Frontal cortex (tissue), 3 donors: ENCODE measurements at regions not wholly inside any gene's neighbourhood (a gene's known extent, or its start where the extent isn't known, plus 50 kb on each side); places are given as distances from the start of the nearest gene placed in this dataset.
A peak's percentile ranks its signal among the peaks of the same experiment; 100 is the strongest.

Experiments
- DNase-seq, 2 donors: peaks; one replicate each; pipeline ENCODE4 v3.0.0; 2012; ENCODE audit warnings: low spot score in 2 of 2
- FAIRE-seq: peaks from 2 replicates; lab custom pipeline; 2012; peaks lifted over from hg19 to GRCh38; lab: Jason Lieb, UNC
- donor health status: control.
- donor health status: control.
- donor health status: control.

DNA sequence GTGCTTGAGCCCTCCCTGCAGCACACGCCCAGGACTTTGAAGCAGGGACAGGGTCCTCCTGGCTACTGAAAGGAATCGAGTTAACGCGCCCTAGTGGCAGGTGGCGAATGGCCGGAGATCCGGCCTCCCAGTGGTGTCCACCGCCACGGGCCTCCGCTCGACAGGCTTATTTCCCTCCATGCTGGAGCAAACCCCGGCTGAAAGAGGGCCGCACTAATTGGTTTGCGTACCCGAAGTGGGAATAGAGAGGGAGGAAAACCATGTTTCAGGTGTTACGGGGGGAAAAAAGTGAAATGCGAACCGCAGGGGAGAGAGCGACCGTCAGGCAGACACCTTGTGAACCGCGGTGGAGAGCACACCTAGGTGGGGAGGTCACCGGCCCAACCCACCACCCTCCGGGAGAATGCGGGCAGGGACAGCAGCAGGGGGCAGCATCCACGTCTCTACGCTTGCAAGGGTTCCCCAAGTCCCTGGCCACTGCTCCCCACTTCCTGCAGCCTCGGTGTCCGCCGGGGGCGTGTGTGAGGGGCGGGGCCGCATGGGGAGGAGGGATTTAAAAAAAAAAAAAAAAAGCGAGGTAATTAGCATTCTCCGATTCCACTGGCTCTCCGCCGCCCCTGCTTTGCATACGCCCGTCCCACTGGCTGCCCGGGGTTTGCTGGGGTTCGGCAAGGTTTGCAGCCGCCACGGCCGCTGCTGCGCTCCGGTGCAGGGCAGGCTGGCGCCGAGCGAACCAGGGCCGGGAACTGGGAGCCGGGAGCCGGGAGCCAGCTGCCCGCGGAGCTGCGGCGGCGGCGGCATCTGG lies 224.6 kb upstream of the CRY1 start:
- no peak for FAIRE-seq
- peak; percentile 66 to 74 for DNase-seq

- DNase-seq (peak in 1 of 2 donors; percentile 16), FAIRE-seq (no peak)
Observed at GRCh38 chr12:107318556-107318805, 225.1 kb upstream of the CRY1 start.

GRCh38 chr12:107318806-107319532 lies 225.6 kb upstream of the CRY1 start:
- FAIRE-seq (no peak), DNase-seq (peak in 1 of 2 donors; percentile 19)

DNA sequence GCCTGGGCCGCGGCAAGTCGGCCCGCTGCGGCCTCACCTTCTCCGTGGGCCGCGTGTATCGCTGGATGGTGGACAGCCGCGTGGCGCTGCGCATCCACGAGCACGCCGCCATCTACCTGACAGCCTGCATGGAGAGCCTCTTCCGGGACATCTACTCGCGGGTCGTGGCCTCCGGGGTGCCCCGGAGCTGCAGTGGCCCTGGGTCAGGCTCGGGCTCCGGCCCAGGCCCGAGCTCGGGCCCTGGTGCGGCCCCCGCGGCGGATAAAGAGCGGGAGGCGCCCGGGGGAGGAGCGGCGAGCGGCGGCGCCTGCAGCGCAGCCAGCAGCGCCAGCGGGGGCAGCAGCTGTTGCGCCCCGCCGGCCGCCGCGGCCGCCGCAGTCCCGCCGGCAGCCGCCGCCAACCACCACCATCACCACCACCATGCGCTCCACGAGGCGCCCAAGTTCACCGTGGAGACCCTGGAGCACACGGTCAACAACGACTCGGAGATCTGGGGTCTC lies 226.2 kb upstream of the CRY1 start:
- peak in 1 of 2 donors; percentile 20 for DNase-seq
- FAIRE-seq, result no peak

GRCh38 chr12:107320033-107320928 lies 226.9 kb upstream of the CRY1 start:
- peak in 1 of 2 donors; percentile 23 for DNase-seq
- no peak for FAIRE-seq

- peak in 1 of 2 donors; percentile 19 for DNase-seq
- no peak for FAIRE-seq
Observed at GRCh38 chr12:107320929-107321631, 227.7 kb upstream of the CRY1 start.

DNA sequence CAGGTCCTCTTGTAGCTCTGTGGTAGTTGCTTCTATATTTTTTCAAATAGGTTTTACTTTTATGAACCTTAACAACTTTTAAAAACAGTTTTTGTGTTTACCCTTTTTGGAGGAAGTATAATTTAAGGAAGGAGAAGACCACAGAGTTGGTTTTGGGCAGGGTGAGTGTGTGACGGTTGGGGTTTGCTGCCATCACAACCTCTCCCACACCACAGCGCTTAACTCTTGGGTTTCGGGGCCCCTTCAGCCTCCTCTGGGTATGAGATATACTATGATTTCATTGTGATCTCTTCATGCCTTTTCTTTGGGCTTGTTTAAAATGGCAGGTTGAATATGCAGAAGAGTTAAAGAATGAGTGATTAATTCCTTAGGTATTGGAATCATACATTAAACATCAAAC lies 228.7 kb upstream of the CRY1 start:
- DNase-seq (no peak), FAIRE-seq (no peak)

DNA sequence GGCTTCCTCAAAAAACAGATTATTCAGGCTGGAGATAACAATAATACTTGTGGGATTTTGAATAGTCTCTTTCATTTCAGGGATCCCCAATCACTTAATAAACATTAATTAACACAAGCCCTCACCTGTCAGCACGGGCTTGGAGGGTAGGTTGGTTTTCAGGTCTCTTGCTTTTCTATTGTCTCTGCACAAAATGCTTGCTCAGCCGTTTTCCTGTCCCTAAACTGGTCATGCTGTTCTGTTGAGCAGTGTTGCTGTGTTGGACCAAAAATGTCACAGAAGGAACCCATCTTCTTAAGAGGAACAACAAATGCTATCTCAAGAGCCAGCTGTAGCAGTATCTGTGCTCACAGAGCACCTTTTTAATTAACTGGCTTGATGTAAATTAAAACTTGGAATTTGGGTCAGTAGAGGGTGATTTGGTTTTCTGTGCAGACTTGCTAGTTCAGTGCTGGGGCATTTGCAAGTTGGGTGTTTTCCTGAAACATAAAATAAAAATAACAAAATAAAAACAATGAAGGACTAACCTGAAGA lies 231.8 kb upstream of the CRY1 start:
- FAIRE-seq (no peak), DNase-seq (no peak)

- DNase-seq (no peak), FAIRE-seq (no peak)
Observed at GRCh38 chr12:107326237-107326636, 232.9 kb upstream of the CRY1 start.

DNA sequence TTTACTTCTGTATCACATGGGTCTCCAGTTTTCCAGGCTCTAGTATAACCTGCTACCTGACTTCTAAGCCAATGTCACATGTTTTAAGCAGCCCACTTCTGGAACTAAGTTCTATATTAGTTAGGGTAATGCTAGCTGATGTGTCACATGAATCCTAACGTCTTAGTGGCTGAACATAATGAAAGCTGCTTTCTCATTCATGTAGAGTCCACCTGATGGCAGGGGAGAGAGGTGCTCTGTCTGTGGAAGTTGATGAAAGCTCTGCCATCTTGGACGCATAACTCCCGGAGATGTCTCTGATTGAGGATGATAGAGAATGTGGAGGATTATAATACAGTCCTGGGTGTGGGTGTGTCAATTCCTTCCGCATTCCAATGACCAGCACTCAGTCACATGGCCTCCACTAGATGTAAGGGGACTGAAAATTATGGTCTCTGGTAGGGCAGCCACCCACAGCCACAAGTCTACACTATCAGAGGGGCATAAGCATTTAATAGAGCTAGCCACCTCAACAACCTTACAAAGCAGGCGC lies 234.4 kb upstream of the CRY1 start:
- FAIRE-seq (no peak), DNase-seq (no peak)

DNA sequence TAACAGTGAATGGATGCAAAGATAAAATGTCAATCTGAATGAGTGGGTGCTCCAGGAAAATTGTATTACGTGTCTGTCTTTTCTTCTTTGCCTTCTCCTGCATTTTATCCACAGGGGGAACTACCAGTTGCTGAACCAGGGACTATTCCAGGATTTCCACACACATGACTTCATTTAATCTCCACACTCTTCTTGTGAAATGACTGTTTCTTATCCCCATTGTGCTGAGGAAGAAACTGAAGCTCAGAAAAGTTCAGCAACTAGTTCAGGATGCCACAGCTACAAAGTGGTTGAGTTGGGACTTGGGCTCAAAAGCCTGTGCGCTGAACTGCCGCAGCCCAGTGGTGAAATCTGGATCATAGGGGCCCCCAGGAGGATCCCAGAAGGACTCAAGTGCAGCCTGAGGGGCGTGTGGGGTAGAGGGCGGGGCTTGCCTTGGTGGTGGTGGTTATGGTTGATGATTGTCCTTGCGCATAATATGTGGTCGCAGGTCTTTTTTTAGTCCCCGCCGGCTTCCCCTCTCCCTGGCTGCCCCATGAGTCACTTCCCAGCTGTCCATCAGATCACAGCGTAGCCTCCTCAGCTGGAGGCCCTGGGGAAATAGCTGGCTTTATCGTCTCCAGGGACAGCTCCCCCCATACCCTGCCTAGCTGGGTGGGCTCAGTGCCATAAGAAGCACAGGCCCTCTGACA lies 235.2 kb upstream of the CRY1 start:
- no peak for FAIRE-seq

GRCh38 chr12:107329569-107330324 lies 236.4 kb upstream of the CRY1 start:
- DNase-seq, result no peak
- no peak for FAIRE-seq

More for the DNA sequence above, 235.2 kb upstream of the CRY1 start:
- DNase-seq, result no peak

DNA sequence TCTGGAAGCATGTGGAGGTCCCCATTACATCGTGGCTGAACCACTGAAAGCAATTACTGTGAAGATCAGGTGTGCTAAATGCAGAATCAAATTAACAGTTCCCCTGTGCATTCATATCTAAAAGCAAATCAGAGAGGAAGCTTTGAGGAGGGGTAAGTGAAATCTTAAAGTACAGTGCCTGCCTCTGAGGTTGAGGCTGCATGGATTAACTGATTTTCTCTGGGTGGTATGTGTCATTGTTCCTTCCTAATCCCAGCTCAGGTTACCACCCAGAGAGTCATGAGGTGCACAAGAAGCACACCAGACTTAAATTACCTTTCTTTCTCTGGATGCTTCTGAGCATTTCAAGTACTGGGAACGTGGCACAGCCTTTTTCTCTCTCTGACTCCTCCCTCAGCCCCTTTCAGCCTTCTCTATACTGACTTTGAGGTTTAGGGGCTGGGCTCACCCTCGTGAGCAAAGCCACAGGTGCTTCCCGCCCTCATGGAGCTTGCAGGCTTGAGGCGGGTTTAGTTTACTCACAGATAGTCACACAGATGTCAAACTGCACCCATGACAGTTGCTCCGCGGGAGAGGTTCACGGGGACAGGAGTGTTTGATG lies 237.6 kb upstream of the CRY1 start:
- DNase-seq (no peak), FAIRE-seq (no peak)

GRCh38 chr12:107331471-107331870 lies 238.1 kb upstream of the CRY1 start:
- DNase-seq (no peak), FAIRE-seq (no peak)

DNA sequence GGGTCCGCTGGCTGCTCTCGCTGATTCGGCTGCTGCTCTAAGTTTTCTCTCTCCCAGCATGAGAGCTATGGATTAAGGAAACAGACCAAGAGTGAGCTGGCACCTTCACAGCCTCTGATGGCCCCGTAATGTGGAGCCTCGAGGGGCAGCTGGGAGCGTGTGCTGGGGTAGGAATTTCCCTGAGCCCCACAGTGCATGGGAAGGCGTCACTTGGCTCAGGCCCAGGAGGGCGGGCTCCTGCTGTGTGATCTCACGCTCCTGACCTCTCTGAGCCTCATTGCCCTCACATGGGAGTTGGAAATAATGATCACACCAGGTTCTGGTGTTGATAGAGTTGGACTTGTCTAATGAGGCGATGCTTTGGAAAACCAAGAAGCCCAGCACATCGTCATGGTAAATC lies 238.6 kb upstream of the CRY1 start:
- DNase-seq (no peak), FAIRE-seq (no peak)

- FAIRE-seq, result no peak
- DNase-seq, result no peak
Observed at GRCh38 chr12:107332743-107333142, 239.4 kb upstream of the CRY1 start.

- FAIRE-seq (no peak), DNase-seq (no peak)
Observed at GRCh38 chr12:107335802-107336570, 242.6 kb upstream of the CRY1 start.
